Uterus (tissue), 2 donors: ENCODE measurements at regions not wholly inside any gene's neighbourhood (a gene's known extent, or its start where the extent isn't known, plus 50 kb on each side); places are given as distances from the start of the nearest gene placed in this dataset.

ENCODE experiments used
- POLR2A ChIP-seq, 2 donors: fragments of 450-650 bp; IDR thresholded peaks; one replicate each; pipeline ENCODE4 v1.6.1; 2016; ENCODE audit warnings: antibody characterized with exemption in 2 of 2, mild to moderate bottlenecking in 1 of 2, moderate library complexity in 1 of 2
- TF ChIP-seq, protein P1 (sequence below), 4 experiments: fragments of 200-600 bp in 2 of 4; fragments of 450-650 bp in 2 of 4; sonication (generic) in 2 of 4; IDR thresholded peaks; one replicate each; pipeline ENCODE4 v1.5.1; 2016 to 2019; ENCODE audit warnings: antibody characterized with exemption in 4 of 4, mild to moderate bottlenecking in 2 of 4, moderate library complexity in 1 of 4

DNA sequence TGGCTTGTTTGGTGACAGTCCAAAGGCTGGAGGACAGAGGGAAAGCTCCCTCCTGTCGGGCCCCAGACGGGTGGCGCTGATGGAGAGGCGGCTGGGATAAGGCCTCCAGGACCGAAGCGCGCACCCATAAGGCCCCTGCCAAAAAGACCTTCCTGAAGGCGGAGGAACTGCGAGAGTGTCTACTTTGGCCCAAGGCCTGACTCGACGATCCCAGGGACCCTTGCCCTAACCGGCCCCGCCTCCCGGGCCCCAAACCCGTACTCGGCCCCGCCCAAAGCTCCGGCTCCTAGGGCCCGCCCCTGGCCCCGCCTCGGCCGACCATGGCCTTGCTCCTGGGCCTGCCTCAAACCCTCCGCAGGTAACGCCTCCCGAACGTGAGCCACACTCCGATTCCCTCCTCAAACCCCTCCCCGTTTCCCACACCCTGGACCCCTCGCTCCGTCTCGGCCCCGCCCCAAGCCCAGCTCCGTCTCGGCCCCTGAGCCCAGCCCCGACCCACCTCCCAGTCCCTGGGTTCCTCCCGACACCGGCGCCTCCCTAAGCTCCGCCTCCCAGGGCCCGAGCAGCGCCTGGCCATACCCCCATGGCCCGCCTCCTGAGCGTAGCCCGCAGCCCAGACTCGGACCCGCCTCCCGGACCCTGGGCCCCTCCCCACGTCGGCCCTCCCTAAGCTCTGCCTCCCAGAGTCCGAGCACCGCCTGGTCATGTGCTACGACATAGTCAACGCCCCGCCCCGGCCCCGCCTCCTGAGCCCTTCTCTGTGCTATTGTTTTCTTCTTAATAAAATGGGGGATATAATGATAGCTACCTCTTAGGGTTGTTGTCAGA lies 90.0 kb upstream of the DRD5 start:
- TF ChIP-seq, protein P1, sequence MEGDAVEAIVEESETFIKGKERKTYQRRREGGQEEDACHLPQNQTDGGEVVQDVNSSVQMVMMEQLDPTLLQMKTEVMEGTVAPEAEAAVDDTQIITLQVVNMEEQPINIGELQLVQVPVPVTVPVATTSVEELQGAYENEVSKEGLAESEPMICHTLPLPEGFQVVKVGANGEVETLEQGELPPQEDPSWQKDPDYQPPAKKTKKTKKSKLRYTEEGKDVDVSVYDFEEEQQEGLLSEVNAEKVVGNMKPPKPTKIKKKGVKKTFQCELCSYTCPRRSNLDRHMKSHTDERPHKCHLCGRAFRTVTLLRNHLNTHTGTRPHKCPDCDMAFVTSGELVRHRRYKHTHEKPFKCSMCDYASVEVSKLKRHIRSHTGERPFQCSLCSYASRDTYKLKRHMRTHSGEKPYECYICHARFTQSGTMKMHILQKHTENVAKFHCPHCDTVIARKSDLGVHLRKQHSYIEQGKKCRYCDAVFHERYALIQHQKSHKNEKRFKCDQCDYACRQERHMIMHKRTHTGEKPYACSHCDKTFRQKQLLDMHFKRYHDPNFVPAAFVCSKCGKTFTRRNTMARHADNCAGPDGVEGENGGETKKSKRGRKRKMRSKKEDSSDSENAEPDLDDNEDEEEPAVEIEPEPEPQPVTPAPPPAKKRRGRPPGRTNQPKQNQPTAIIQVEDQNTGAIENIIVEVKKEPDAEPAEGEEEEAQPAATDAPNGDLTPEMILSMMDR (IDR thresholded peaks at IDR 0.05) = no peak
- peak in 1 of 2 donors; percentile 24 for TF ChIP-seq POLR2A (IDR thresholded peaks at IDR 0.05)
